Mesenchymal stem cell (in vitro differentiated cells and primary cell): ENCODE measurements at regions not wholly inside any gene's neighbourhood (a gene's known extent, or its start where the extent isn't known, plus 50 kb on each side); places are given as distances from the start of the nearest gene placed in this dataset.

Source experiments
- DNase-seq: peaks from one replicate; pipeline ENCODE4 v3.0.0-alpha.2; 2013
- H2AFZ ChIP-seq: one replicate; pipeline ENCODE4 v1.6.1; 2013; ENCODE audit warnings: low read depth, mild to moderate bottlenecking, control low read depth, inconsistent platforms, low read length, moderate library complexity
- H2AK5ac ChIP-seq: 2 replicates; pipeline ENCODE4 v1.6.1; 2013; ENCODE audit warnings: low read length, moderate library complexity, mild to moderate bottlenecking, inconsistent platforms; ENCODE audit not compliant: severe bottlenecking
- H2BK120ac ChIP-seq: one replicate; pipeline ENCODE4 v1.6.1; 2013; ENCODE audit warnings: low read depth, mild to moderate bottlenecking, inconsistent platforms, low read length, moderate library complexity
- H2BK12ac ChIP-seq, 2 experiments: one replicate each; pipeline ENCODE4 v1.6.1; 2013; ENCODE audit warnings: inconsistent platforms in 2 of 2, low read length in 2 of 2, mild to moderate bottlenecking in 2 of 2, moderate library complexity in 2 of 2, control low read depth in 1 of 2
- H2BK15ac ChIP-seq: one replicate; pipeline ENCODE4 v1.6.1; 2013; ENCODE audit warnings: mild to moderate bottlenecking, low read depth, inconsistent platforms; ENCODE audit not compliant: poor library complexity, severe bottlenecking
- H2BK5ac ChIP-seq: 2 replicates; pipeline ENCODE4 v1.6.1; 2013; ENCODE audit warnings: low read depth, mild to moderate bottlenecking, low read length, control low read depth, inconsistent platforms; ENCODE audit not compliant: poor library complexity, severe bottlenecking
- H3K14ac ChIP-seq, 2 experiments: one replicate each; pipeline ENCODE4 v1.6.1; 2013; ENCODE audit warnings: inconsistent platforms in 2 of 2, low read length in 2 of 2, control low read depth in 1 of 2, mild to moderate bottlenecking in 1 of 2, moderate library complexity in 1 of 2
- H3K18ac ChIP-seq, 2 experiments: one replicate each; pipeline ENCODE4 v1.6.1; 2013; ENCODE audit warnings: inconsistent platforms in 2 of 2, low read length in 2 of 2, control low read depth in 1 of 2, low read depth in 1 of 2, mild to moderate bottlenecking in 1 of 2
- H3K23ac ChIP-seq, 2 experiments: one replicate each; pipeline ENCODE4 v1.6.1; 2013; ENCODE audit warnings: inconsistent platforms in 2 of 2, low read length in 2 of 2, mild to moderate bottlenecking in 2 of 2, moderate library complexity in 2 of 2, control low read depth in 1 of 2
- H3K27ac ChIP-seq: 2 replicates; pipeline ENCODE4 v1.5.1; 2013; ENCODE audit warnings: mild to moderate bottlenecking, moderate library complexity, low read length, control low read depth, inconsistent platforms; ENCODE audit not compliant: poor library complexity, severe bottlenecking
- H3K27me3 ChIP-seq, 2 experiments: 2 replicates each; pipeline versions ENCODE4 v1.6.1 to v1.7.0; 2013; ENCODE audit warnings: low read length in 2 of 2, mild to moderate bottlenecking in 2 of 2, moderate library complexity in 2 of 2, control low read depth in 1 of 2, inconsistent platforms in 1 of 2; ENCODE audit not compliant: control insufficient read depth in 1 of 2, insufficient read depth in 1 of 2
- H3K36me3 ChIP-seq, 2 experiments: 2 replicates each; pipeline versions ENCODE4 v1.6.1 to v1.7.0; 2013; ENCODE audit warnings: low read length in 2 of 2, control low read depth in 1 of 2, inconsistent platforms in 1 of 2, low read depth in 1 of 2, mild to moderate bottlenecking in 1 of 2; ENCODE audit not compliant: insufficient read depth in 2 of 2, control insufficient read depth in 1 of 2
- H3K4ac ChIP-seq, 2 experiments: one replicate each; pipeline ENCODE4 v1.6.1; 2013; ENCODE audit warnings: inconsistent platforms in 2 of 2, low read length in 2 of 2, mild to moderate bottlenecking in 2 of 2, moderate library complexity in 2 of 2, control low read depth in 1 of 2, low read depth in 1 of 2
- H3K4me1 ChIP-seq: 2 replicates; pipeline ENCODE4 v1.6.1; 2013; ENCODE audit warnings: low read depth, low read length, control low read depth; ENCODE audit not compliant: control insufficient read depth, insufficient read depth
- H3K4me2 ChIP-seq: 2 replicates; pipeline ENCODE4 v1.6.1; 2013; ENCODE audit warnings: low read length, mild to moderate bottlenecking, inconsistent platforms; ENCODE audit not compliant: poor library complexity, severe bottlenecking
- H3K4me3 ChIP-seq, 2 experiments: 2 replicates each; pipeline versions ENCODE4 v1.5.1 to v1.7.0; 2013; ENCODE audit warnings: low read length in 2 of 2, mild to moderate bottlenecking in 2 of 2, control low read depth in 1 of 2, low read depth in 1 of 2; ENCODE audit not compliant: insufficient read depth in 1 of 2
- H3K79me1 ChIP-seq: replicated peaks from 2 replicates; pipeline ENCODE4 v1.6.1; 2013; ENCODE audit warnings: mild to moderate bottlenecking, control low read depth, low read length, inconsistent platforms; ENCODE audit not compliant: poor library complexity, severe bottlenecking
- H3K9ac ChIP-seq: 2 replicates; pipeline ENCODE4 v1.7.0; 2013; ENCODE audit warnings: mild to moderate bottlenecking, low read length, moderate library complexity
- H3K9me3 ChIP-seq: 2 replicates; pipeline ENCODE4 v1.7.0; 2013; ENCODE audit warnings: mild to moderate bottlenecking, low read length; ENCODE audit not compliant: control insufficient read depth
- H4K8ac ChIP-seq: one replicate; pipeline ENCODE4 v1.6.1; 2013; ENCODE audit warnings: inconsistent platforms, mild to moderate bottlenecking, low read length, moderate library complexity
- H4K91ac ChIP-seq: one replicate; pipeline ENCODE4 v1.6.1; 2013; ENCODE audit warnings: mild to moderate bottlenecking, low read length, inconsistent platforms
- WGBS: methylation state at CpG from one replicate; pipeline ENCODE4 v1.1.7; 2013; ENCODE audit warnings: mixed read lengths; 5-methylcytosine and 5-hydroxymethylcytosine counted together

- no peak overlapping the region for H3K23ac ChIP-seq
- peak; percentile 37 for DNase-seq
- no peak overlapping the region for H2BK5ac ChIP-seq
- H3K27me3 ChIP-seq = no peaks in the 10 kb centered on the region
- H3K27ac ChIP-seq = no peak overlapping the region
- H2AK5ac ChIP-seq = no peak overlapping the region
- no peaks in the 10 kb centered on the region for H3K79me1 ChIP-seq
- H4K8ac ChIP-seq = no peak overlapping the region
- H3K4me1 ChIP-seq = no peaks in the 10 kb centered on the region
- no peak overlapping the region for H4K91ac ChIP-seq
- no peak overlapping the region for H2BK15ac ChIP-seq
- no peak overlapping the region for H3K4me3 ChIP-seq
- 36% methylated on average over 2 of the region's 4 CpGs for WGBS
- no peak overlapping the region for H2BK120ac ChIP-seq
- H3K4ac ChIP-seq = no peak overlapping the region
- no peak overlapping the region for H3K4me2 ChIP-seq
- no peak overlapping the region for H2BK12ac ChIP-seq
- no peak overlapping the region for H2AFZ ChIP-seq
- H3K9me3 ChIP-seq = no peaks in the 10 kb centered on the region
- H3K14ac ChIP-seq = no peak overlapping the region
- no peak overlapping the region for H3K9ac ChIP-seq
- no peak overlapping the region for H3K18ac ChIP-seq
- no peaks in the 10 kb centered on the region for H3K36me3 ChIP-seq
Measured at GRCh38 chr20:8078528-8078914, 53.5 kb upstream of the PLCB1 start.

- Histone ChIP-seq H4K91ac (no peak overlapping the region), H3K9ac (no peak overlapping the region), H3K36me3 (no peaks in the 10 kb centered on the region), H3K4me3 (no peak overlapping the region), H3K79me1 (no peaks in the 10 kb centered on the region), H3K4ac (no peak overlapping the region), H2BK120ac (no peak overlapping the region), H3K4me2 (no peak overlapping the region), H3K9me3 (no peaks in the 10 kb centered on the region), H2BK15ac (no peak overlapping the region), H3K14ac (no peak overlapping the region), H2BK5ac (no peak overlapping the region), H3K27ac (no peak overlapping the region), H4K8ac (no peak overlapping the region), H3K18ac (no peak overlapping the region), H2AFZ (no peak overlapping the region), H2BK12ac (no peak overlapping the region), H3K23ac (no peak overlapping the region), H3K4me1 (no peaks in the 10 kb centered on the region), H2AK5ac (no peak overlapping the region), H3K27me3 (no peaks in the 10 kb centered on the region)
- no peak for DNase-seq
Measured at GRCh38 chr20:8079976-8080375, 52.1 kb upstream of the PLCB1 start.

GRCh38 chr20:8082025-8082424 is 50.0 kb upstream of the PLCB1 start:
- H3K27me3 ChIP-seq = no peaks in the 10 kb centered on the region
- no peak overlapping the region for H3K9ac ChIP-seq
- no peak overlapping the region for H2BK12ac ChIP-seq
- no peak overlapping the region for H3K23ac ChIP-seq
- H3K4ac ChIP-seq = no peak overlapping the region
- no peak overlapping the region for H4K8ac ChIP-seq
- H2BK15ac ChIP-seq = no peak overlapping the region
- no peak overlapping the region for H2AFZ ChIP-seq
- no peak overlapping the region for H2AK5ac ChIP-seq
- H3K79me1 ChIP-seq = no peaks in the 10 kb centered on the region
- H4K91ac ChIP-seq = no peak overlapping the region
- H3K36me3 ChIP-seq = no peaks in the 10 kb centered on the region
- no peak overlapping the region for H3K14ac ChIP-seq
- no peaks in the 10 kb centered on the region for H3K9me3 ChIP-seq
- DNase-seq = peak; percentile 28
- no peaks in the 10 kb centered on the region for H3K4me1 ChIP-seq
- H3K4me3 ChIP-seq = no peak overlapping the region
- H3K27ac ChIP-seq = no peak overlapping the region
- no peak overlapping the region for H2BK5ac ChIP-seq
- no peak overlapping the region for H3K18ac ChIP-seq
- no peak overlapping the region for H2BK120ac ChIP-seq
- no peak overlapping the region for H3K4me2 ChIP-seq
